PFSK-1 (cell line): ENCODE measurements at regions not wholly inside any gene's neighbourhood (a gene's known extent, or its start where the extent isn't known, plus 50 kb on each side); places are given as distances from the start of the nearest gene placed in this dataset.

Experiments used
- FOXP2 ChIP-seq: optimal IDR thresholded peaks from 2 replicates; pipeline ENCODE3; 2011; ENCODE audit warnings: borderline replicate concordance, control low read depth, inconsistent platforms; ENCODE audit not compliant: insufficient read depth; ENCODE audit errors: extremely low read length, extremely low read depth
- POLR2AphosphoS5 ChIP-seq: IDR thresholded peaks from 2 replicates; pipeline ENCODE4 v1.6.1; 2012; ENCODE audit warnings: low read depth, mild to moderate bottlenecking, control low read depth, low read length, moderate library complexity
- REST ChIP-seq, 2 experiments: IDR thresholded peaks; 2 replicates each; pipeline versions ENCODE4 v1.6.1 to v1.8.0; 2011 to 2012; ENCODE audit warnings: low read depth in 2 of 2, low read length in 2 of 2, control low read depth in 1 of 2, inconsistent platforms in 1 of 2, mild to moderate bottlenecking in 1 of 2, moderate library complexity in 1 of 2; ENCODE audit not compliant: insufficient read depth in 1 of 2
- SIN3A ChIP-seq: IDR thresholded peaks from 2 replicates; pipeline ENCODE4 v1.6.1; 2012; ENCODE audit warnings: mild to moderate bottlenecking, low read length, moderate library complexity, borderline replicate concordance; ENCODE audit not compliant: insufficient read depth
- TAF1 ChIP-seq: IDR thresholded peaks from 2 replicates; pipeline ENCODE4 v1.6.1; 2012; ENCODE audit warnings: low read length, control low read depth, borderline replicate concordance; ENCODE audit not compliant: insufficient read depth

DNA sequence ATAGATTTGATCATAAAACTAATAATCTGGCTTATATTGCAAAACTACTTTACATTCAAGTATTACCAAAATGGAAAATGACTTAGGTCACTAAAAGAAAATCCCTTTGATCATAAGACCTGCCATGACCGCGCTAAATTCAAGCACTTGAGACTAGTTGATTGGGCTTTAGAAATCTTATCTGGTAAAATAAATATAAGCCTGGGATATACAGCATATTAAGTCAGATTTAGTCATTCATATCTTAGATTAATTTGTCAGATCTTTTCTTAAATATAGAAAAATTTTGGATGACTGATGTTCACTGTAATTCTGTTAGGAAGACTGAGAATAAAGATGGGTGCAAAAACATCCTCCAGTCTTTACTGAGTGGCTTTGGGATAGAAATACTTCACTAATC is 450.0 kb downstream of the HTR7 start:
- no peak for TF ChIP-seq TAF1

GRCh38 chr10:90412582-90412981 is 445.3 kb downstream of the HTR7 start:
- TF ChIP-seq FOXP2 (no peak), TAF1 (no peak), SIN3A (no peak), REST (IDR thresholded peaks at IDR 0.05; ENCODE audit: insufficient read depth in 1 of 2, low read depth in 2 of 2, low read length in 2 of 2) (no peak), POLR2AphosphoS5 (no peak)

DNA sequence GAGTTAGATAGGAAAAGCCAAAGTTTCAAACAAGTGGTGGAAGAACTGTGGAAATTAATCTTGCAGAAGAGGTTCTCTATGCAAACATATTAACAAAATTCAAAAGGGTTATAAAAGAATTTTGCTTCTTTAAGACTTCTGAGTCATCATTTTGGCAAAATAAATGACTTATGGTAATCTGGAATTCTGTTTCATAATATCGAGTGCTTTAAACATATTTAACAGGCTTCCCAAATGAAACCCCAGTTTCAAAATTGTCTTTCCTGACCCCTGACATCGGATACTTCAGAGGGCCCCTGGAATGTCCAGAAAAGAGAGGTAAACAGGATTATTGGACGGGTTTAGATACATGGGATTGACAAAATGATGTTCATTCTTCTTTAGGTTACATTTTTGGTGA is 444.6 kb downstream of the HTR7 start:
- TF ChIP-seq REST (IDR thresholded peaks at IDR 0.05; ENCODE audit: insufficient read depth in 1 of 2, low read depth in 2 of 2, low read length in 2 of 2) (no peak), TAF1 (no peak), FOXP2 (no peak), SIN3A (no peak), POLR2AphosphoS5 (no peak)

- TF ChIP-seq FOXP2 (no peak), SIN3A (no peak), REST (IDR thresholded peaks at IDR 0.05; ENCODE audit: insufficient read depth in 1 of 2, low read depth in 2 of 2, low read length in 2 of 2) (no peak), TAF1 (no peak), POLR2AphosphoS5 (no peak)
Observed at GRCh38 chr10:90414926-90415325, 442.9 kb downstream of the HTR7 start.

DNA sequence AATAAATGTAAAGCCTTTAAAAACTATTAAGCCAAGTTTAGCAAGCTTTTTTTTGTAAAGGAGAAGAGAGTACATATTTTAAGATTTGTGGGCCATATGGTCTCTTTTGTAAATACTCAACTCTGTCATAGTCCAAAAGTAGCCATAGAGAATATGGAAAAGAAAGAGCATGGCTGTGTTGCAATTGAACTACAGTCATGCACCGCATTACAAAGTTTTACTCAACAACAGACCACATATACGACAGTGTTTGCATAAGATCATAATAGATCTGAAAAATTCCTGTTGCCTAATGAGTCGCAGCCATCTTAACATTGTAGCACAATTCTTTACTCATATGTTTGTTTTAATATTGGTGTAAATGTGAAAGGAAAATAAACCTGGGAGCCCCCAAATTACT is 440.8 kb downstream of the HTR7 start:
- TF ChIP-seq POLR2AphosphoS5, result no peak
- TF ChIP-seq REST (IDR thresholded peaks at IDR 0.05; ENCODE audit: insufficient read depth in 1 of 2, low read depth in 2 of 2, low read length in 2 of 2), result no peak
- TF ChIP-seq TAF1, result no peak
- no peak for TF ChIP-seq SIN3A
- TF ChIP-seq FOXP2, result no peak
